Erythroblast (primary cell): ENCODE measurements at regions not wholly inside any gene's neighbourhood (a gene's known extent, or its start where the extent isn't known, plus 50 kb on each side); places are given as distances from the start of the nearest gene placed in this dataset.

ENCODE experiments used
- GATA1 ChIP-seq: IDR thresholded peaks from 2 replicates; pipeline ENCODE4 v1.6.1; 2011; ENCODE audit warnings: low read depth, mild to moderate bottlenecking, control low read depth, low read length, moderate library complexity
- POLR2A ChIP-seq: IDR thresholded peaks from 2 replicates; pipeline ENCODE4 v1.6.1; 2011; ENCODE audit warnings: mild to moderate bottlenecking, low read length

DNA sequence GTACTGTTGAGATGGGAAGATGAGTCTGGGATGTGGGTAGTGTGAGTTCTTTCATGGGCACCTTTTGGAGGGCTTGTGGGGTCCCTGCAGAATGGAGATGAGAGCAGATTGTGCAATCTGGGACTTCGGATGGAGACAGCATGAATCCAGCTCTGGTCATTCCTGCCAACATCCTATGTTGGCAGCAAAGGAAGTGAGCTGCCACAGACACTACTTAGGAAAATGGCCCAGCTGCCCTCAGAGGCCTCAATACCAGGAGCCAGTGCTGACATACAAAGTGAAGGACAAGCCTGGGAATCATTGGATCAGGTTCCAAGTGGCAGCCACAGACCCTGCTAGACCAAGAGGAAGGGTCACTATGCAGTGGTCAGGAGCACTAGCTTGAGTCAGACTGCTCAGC, 402.8 kb downstream of the CDK5RAP2 start:
- no peak for TF ChIP-seq POLR2A
- no peak for TF ChIP-seq GATA1
